ENCODE measurements at regions not wholly inside any gene's neighbourhood (a gene's known extent, or its start where the extent isn't known, plus 50 kb on each side); places are given as distances from the start of the nearest gene placed in this dataset.
"Not testable (repeated sequence)": the region's sequence is repeated elsewhere in the genome, so short reads cannot be mapped to it uniquely, and the experiment has no call there.

DNA sequence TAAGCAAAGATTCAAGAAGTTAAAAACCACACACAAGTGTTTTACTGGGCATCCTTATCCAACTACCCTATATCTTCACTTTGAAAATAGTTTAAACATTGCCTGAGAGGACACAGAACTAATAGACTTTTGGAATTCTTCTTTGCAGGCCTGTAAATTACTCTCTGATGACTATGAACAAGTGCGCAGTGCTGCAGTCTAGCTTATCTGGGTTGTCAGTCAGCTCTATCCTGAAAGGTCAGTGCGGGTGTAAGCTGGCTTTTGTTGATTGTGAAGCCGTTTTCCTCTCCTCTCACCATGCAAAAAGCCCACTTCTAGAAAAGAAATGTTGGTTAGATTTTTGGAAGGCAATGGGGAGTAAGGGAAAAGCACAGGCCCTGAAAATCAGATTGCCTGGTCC lies 143.6 kb upstream of the ERV3-1 start:
- TF ChIP-seq, protein P1, sequence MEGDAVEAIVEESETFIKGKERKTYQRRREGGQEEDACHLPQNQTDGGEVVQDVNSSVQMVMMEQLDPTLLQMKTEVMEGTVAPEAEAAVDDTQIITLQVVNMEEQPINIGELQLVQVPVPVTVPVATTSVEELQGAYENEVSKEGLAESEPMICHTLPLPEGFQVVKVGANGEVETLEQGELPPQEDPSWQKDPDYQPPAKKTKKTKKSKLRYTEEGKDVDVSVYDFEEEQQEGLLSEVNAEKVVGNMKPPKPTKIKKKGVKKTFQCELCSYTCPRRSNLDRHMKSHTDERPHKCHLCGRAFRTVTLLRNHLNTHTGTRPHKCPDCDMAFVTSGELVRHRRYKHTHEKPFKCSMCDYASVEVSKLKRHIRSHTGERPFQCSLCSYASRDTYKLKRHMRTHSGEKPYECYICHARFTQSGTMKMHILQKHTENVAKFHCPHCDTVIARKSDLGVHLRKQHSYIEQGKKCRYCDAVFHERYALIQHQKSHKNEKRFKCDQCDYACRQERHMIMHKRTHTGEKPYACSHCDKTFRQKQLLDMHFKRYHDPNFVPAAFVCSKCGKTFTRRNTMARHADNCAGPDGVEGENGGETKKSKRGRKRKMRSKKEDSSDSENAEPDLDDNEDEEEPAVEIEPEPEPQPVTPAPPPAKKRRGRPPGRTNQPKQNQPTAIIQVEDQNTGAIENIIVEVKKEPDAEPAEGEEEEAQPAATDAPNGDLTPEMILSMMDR (conservative IDR thresholded peaks at IDR 0.05; ENCODE audit: low read depth in 2 of 2) = not testable (repeated sequence)
- not testable (repeated sequence) for TF ChIP-seq POLR2AphosphoS5 (IDR thresholded peaks at IDR 0.05; ENCODE audit: low read depth); ZNF114 (CRISPR knock-in tag; IDR thresholded peaks at IDR 0.05); CREB1 (CRISPR knock-in tag; IDR thresholded peaks at IDR 0.05; ENCODE audit: low read depth); EZH2 (IDR thresholded peaks at IDR 0.05; ENCODE audit: low read depth, unreplicated experiment); JUNB (IDR thresholded peaks at IDR 0.05; ENCODE audit: unreplicated experiment); EZH2phosphoT487 (IDR thresholded peaks at IDR 0.05; ENCODE audit: unreplicated experiment)
- TF ChIP-seq, protein P2, sequence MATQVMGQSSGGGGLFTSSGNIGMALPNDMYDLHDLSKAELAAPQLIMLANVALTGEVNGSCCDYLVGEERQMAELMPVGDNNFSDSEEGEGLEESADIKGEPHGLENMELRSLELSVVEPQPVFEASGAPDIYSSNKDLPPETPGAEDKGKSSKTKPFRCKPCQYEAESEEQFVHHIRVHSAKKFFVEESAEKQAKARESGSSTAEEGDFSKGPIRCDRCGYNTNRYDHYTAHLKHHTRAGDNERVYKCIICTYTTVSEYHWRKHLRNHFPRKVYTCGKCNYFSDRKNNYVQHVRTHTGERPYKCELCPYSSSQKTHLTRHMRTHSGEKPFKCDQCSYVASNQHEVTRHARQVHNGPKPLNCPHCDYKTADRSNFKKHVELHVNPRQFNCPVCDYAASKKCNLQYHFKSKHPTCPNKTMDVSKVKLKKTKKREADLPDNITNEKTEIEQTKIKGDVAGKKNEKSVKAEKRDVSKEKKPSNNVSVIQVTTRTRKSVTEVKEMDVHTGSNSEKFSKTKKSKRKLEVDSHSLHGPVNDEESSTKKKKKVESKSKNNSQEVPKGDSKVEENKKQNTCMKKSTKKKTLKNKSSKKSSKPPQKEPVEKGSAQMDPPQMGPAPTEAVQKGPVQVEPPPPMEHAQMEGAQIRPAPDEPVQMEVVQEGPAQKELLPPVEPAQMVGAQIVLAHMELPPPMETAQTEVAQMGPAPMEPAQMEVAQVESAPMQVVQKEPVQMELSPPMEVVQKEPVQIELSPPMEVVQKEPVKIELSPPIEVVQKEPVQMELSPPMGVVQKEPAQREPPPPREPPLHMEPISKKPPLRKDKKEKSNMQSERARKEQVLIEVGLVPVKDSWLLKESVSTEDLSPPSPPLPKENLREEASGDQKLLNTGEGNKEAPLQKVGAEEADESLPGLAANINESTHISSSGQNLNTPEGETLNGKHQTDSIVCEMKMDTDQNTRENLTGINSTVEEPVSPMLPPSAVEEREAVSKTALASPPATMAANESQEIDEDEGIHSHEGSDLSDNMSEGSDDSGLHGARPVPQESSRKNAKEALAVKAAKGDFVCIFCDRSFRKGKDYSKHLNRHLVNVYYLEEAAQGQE (IDR thresholded peaks at IDR 0.05; ENCODE audit: unreplicated experiment) = not testable (repeated sequence)

Measured in GM23338 (cell line).